Ovary (tissue), 3 donors: ENCODE measurements at regions not wholly inside any gene's neighbourhood (a gene's known extent, or its start where the extent isn't known, plus 50 kb on each side); places are given as distances from the start of the nearest gene placed in this dataset.

Experiments used
- CTCF ChIP-seq, 3 donors: fragments of 450-650 bp in 2 of 3; fragments of 200-600 bp in 1 of 3; IDR thresholded peaks; one replicate each; pipeline versions ENCODE4 v1.5.1 to v1.8.0; 2016 to 2022; ENCODE audit warnings: antibody characterized with exemption in 3 of 3, mild to moderate bottlenecking in 1 of 3
- POLR2A ChIP-seq: fragments of 450-650 bp; IDR thresholded peaks from one replicate; pipeline ENCODE4 v1.6.1; 2017; ENCODE audit warnings: antibody characterized with exemption, mild to moderate bottlenecking, moderate library complexity
- donor health status: DM: no; HTN: no; CAD: no.

- no peak for TF ChIP-seq CTCF (IDR thresholded peaks at IDR 0.05)
- TF ChIP-seq POLR2A, result no peak
Measured at GRCh38 chr10:33521904-33522303, 187.4 kb upstream of the NRP1 start.
